ENCODE measurements at regions not wholly inside any gene's neighbourhood (a gene's known extent, or its start where the extent isn't known, plus 50 kb on each side); places are given as distances from the start of the nearest gene placed in this dataset.

- TF ChIP-seq, protein P1, sequence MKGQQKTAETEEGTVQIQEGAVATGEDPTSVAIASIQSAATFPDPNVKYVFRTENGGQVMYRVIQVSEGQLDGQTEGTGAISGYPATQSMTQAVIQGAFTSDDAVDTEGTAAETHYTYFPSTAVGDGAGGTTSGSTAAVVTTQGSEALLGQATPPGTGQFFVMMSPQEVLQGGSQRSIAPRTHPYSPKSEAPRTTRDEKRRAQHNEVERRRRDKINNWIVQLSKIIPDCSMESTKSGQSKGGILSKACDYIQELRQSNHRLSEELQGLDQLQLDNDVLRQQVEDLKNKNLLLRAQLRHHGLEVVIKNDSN (IDR thresholded peaks at IDR 0.05), result no peak
- TF ChIP-seq NFIC (IDR thresholded peaks at IDR 0.05) (no peak), TEAD4 (IDR thresholded peaks at IDR 0.05) (no peak), EGR1 (IDR thresholded peaks at IDR 0.05) (no peak), FOXM1 (IDR thresholded peaks at IDR 0.05; ENCODE audit: borderline replicate concordance, low read depth) (no peak), CREB1 (IDR thresholded peaks at IDR 0.05; ENCODE audit: low read depth) (no peak), ZBTB7A (IDR thresholded peaks at IDR 0.05; ENCODE audit: low read depth) (no peak)
These were observed 183.6 kb downstream of the PLPP3 start for GRCh38 chr1:56395776-56396175.

- TF ChIP-seq NFIC (IDR thresholded peaks at IDR 0.05), result no peak
- no peak for TF ChIP-seq TCF12 (IDR thresholded peaks at IDR 0.05; ENCODE audit: low read depth)
- TF ChIP-seq FOXM1 (IDR thresholded peaks at IDR 0.05; ENCODE audit: borderline replicate concordance, low read depth), result no peak
These were observed 185.1 kb downstream of the PLPP3 start for GRCh38 chr1:56394298-56394697.

DNA sequence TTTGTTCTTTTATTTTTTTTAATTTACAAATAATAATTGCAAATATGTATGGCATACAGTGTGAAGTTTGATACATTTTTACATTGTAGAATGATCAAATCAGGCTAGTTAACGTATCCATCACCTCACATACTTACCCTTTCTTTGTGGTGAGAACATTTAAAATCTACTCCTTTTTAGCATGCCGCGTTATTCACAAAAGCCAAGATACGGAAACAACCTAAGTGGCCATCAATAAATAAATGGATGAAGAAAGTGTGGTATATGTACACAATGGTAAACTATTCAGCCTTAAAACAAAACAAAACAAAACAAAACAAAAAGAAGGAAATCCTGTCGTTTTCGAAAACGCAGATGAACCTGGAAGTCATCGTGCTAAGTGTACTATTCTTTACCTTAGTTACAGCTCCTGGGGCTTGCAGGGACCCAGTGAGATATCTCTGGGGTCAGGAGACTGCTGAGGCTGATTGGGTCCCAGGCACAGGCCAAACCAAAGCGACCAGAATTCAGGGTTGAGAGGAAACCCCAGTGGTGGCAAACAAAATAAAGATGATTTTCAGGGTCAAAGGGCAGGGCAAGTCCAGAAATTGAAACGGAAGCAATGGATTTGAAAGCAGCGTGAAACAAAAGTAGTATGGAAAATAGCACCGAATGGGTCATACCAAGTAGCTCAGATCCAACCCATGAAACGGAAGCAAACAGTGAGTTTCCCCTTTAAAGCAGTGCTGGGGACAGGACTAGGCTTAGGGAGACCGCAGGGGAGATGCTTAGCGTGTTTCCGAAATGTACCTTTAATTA is 188.2 kb downstream of the PLPP3 start:
- TF ChIP-seq, protein P1 (IDR thresholded peaks at IDR 0.05), result no peak
- no peak for TF ChIP-seq CEBPB (IDR thresholded peaks at IDR 0.05)
- TF ChIP-seq FOXM1 (IDR thresholded peaks at IDR 0.05; ENCODE audit: borderline replicate concordance, low read depth), result no peak
- no peak for TF ChIP-seq YY1 (IDR thresholded peaks at IDR 0.05; ENCODE audit: low read depth)
- no peak for TF ChIP-seq TAF1 (IDR thresholded peaks at IDR 0.05; ENCODE audit: low read depth)
- no peak for TF ChIP-seq EP300 (IDR thresholded peaks at IDR 0.05; ENCODE audit: borderline replicate concordance)
- TF ChIP-seq TCF12 (IDR thresholded peaks at IDR 0.05; ENCODE audit: low read depth), result no peak
- no peak for TF ChIP-seq EGR1 (IDR thresholded peaks at IDR 0.05)
- TF ChIP-seq TEAD4 (IDR thresholded peaks at IDR 0.05), result no peak
- TF ChIP-seq RAD21 (IDR thresholded peaks at IDR 0.05; ENCODE audit: low read depth), result no peak
- no peak for TF ChIP-seq ZBTB7A (IDR thresholded peaks at IDR 0.05; ENCODE audit: low read depth)
- TF ChIP-seq REST (IDR thresholded peaks at IDR 0.05; ENCODE audit: low read depth), result no peak
- no peak for TF ChIP-seq CREB1 (IDR thresholded peaks at IDR 0.05; ENCODE audit: low read depth)
- TF ChIP-seq, protein P2, sequence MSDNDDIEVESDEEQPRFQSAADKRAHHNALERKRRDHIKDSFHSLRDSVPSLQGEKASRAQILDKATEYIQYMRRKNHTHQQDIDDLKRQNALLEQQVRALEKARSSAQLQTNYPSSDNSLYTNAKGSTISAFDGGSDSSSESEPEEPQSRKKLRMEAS (IDR thresholded peaks at IDR 0.05), result no peak
- TF ChIP-seq NFIC (IDR thresholded peaks at IDR 0.05), result no peak

DNA sequence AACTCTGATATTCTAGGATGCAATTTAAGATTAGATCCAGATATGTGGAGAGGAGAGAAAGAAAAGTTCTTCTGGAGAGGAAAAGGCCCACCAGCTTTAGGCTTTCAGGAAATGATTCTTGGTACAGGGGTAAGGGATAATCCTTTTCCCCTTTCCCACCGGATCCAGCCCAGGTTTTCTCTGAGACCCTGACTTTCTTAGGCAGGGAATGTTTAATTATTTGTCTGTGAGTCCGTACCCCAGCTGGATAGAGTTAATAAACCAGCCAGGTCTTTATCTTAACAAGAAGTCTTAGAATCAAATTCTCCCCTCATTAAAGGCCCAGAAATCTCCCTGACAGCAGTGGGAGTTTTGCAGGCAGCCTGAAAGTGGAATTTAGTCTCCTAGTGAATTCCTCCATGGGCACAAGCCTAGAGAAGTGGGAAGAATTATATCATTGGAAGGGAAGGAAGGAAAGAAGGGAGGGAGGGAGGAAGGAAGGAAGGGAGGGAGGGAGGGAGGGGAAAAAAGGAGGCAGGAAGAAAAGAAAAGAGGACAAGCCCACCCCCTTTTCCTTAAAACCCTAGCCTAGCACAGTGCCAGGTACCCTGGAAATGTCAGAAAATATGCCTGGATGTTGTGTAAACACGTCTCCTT is 189.0 kb downstream of the PLPP3 start:
- TF ChIP-seq RAD21 (IDR thresholded peaks at IDR 0.05; ENCODE audit: low read depth), result no peak

DNA sequence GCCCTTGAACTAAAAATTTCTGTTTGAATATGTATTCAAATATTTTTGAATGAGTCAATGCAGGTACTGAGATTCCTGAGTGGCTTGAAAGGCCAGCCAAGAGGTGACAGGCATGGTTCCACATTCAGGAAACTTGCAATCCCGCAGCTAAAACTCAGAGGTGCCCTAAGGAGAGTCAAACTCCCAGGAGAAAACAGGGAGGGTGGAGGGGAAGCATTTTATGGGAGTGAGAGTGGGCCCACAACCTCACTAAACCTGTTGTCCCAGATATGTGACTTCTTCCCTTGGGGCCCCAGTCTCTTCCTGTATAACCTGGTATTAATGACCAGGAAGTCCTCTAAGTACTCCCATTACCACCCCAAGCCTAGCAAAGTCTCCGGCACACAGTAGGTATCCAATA is 189.6 kb downstream of the PLPP3 start:
- TF ChIP-seq EGR1 (IDR thresholded peaks at IDR 0.05) (no peak), RAD21 (IDR thresholded peaks at IDR 0.05; ENCODE audit: low read depth) (no peak), ZBTB7A (IDR thresholded peaks at IDR 0.05; ENCODE audit: low read depth) (no peak), CEBPB (IDR thresholded peaks at IDR 0.05) (no peak), NFIC (IDR thresholded peaks at IDR 0.05) (no peak), TAF1 (IDR thresholded peaks at IDR 0.05; ENCODE audit: low read depth) (no peak), FOXM1 (IDR thresholded peaks at IDR 0.05; ENCODE audit: borderline replicate concordance, low read depth) (no peak), CREB1 (IDR thresholded peaks at IDR 0.05; ENCODE audit: low read depth) (no peak), TEAD4 (IDR thresholded peaks at IDR 0.05) (no peak), EP300 (IDR thresholded peaks at IDR 0.05; ENCODE audit: borderline replicate concordance) (no peak), TCF12 (IDR thresholded peaks at IDR 0.05; ENCODE audit: low read depth) (no peak), YY1 (IDR thresholded peaks at IDR 0.05; ENCODE audit: low read depth) (no peak), REST (IDR thresholded peaks at IDR 0.05; ENCODE audit: low read depth) (no peak)
- TF ChIP-seq, protein P1 (IDR thresholded peaks at IDR 0.05), result no peak
- TF ChIP-seq, protein P2 (IDR thresholded peaks at IDR 0.05), result no peak
